ENCODE measurements at regions not wholly inside any gene's neighbourhood (a gene's known extent, or its start where the extent isn't known, plus 50 kb on each side); places are given as distances from the start of the nearest gene placed in this dataset.
"Not testable (repeated sequence)": the region's sequence is repeated elsewhere in the genome, so short reads cannot be mapped to it uniquely, and the experiment has no call there.

DNA sequence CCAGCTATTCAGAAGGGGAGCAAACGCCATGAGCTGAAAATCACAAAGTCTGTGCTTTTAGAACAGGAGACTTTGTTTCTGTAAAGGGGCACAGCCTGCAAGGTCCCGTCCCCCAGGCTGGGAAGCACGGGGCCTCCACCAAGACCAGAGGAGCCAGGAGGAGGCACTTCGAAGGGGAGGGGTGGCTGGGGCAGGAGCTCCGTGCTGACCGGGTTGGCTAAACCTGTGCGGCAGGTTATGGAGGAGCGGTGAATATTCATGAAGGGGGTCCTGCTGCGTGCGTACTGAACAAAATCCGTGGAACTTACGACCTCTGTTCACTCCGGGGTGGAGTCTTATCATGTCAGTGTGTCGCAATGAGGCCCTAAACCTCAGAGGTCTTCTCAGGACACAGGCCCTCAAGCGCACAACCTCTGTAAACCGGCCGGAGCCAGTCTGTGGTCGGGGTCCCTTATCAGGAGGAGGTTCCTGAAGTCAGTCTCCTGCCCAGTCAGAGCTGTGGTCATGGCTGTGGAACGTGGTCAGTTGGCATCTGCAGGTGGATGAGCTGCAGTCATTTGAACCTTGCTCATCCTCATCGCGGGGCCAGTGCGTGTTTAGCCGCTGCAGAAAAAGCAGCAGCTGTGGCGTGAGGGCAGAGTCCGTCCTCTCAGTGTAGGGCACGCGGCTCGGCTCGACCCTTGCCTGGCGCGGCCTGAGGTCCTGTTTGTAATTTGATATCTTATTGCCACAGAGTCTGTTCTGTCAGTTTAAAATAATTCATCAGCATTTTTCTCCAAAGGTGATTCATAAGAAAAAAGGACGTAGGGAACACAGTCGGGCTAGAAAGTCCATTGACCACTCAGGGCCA is 5507.7 kb upstream of the TPTE start:
- not testable (repeated sequence) for H3K27ac Mint-ChIP-seq

DNA sequence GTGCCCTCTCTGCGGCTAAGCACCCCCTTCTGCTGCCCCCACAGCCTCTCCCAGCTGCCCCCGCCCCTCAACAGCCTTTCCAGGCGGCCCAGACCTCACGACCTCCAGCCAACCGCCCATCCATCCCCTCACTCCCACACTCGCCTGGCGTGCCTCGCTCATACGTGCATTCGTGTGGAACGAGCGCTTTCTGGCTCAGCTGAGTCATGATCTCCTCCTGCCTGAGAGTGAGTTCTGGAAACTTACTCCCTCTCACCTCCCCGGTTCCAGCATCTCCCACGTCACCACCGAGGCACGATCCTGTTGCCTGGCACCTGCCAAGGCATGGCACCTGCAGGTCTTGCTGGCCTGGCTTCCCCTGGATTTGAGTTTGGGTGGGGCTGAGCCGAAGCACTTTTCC is 5506.2 kb upstream of the TPTE start:
- not testable (repeated sequence) for H3K4me1 Mint-ChIP-seq, H3K4me3 Mint-ChIP-seq, H3K27ac Mint-ChIP-seq, H3K9me3 Mint-ChIP-seq, H3K36me3 Mint-ChIP-seq, H3K27me3 Mint-ChIP-seq

More for the DNA sequence above, 5507.7 kb upstream of the TPTE start:
- not testable (repeated sequence) for H3K36me3 Mint-ChIP-seq, H3K9me3 Mint-ChIP-seq, H3K4me1 Mint-ChIP-seq, H3K4me3 Mint-ChIP-seq, H3K27me3 Mint-ChIP-seq

DNA sequence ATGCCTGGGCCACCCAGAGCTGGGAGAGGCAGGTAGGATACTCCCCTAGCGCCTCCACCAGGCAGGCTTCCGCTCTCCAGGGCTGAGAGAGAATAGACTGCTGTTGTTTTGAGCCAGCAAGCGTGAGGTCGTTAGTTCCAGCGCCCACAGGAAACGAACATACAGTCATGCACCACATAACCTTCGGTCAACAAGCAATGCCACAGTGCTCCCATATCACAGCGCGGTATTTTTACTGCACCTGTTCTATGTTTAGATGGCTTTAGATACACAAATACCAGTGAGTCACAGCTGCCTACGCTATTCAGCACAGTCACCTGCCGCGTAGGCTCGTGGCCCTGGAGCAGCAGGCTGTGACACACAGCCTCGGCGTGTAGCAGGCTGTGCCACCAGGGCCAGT is 5502.3 kb upstream of the TPTE start:
- H3K27me3 Mint-ChIP-seq, H3K9me3 Mint-ChIP-seq, H3K4me3 Mint-ChIP-seq: not testable (repeated sequence)

DNA sequence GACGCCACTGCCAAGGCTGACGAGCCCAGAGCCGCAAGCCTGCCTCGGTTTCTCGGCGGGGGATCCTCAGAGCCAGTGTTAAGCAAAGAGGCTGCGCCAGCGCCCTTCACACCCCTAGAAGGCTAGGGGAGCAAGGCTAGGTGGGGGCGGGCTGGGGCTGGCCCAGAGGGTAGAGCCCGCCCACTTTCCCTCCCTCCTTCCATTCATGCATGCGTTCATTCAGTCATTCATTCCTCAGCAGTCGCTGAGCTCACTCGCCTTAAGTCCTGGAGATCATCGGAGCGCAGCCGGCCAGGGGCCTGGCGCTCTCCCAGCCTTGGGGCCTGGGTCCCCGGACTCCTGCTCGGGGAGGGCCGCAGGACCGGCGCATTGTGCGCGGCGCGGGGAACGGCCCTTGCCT is 5499.6 kb upstream of the TPTE start:
- H3K27me3 Mint-ChIP-seq, H3K4me1 Mint-ChIP-seq, H3K27ac Mint-ChIP-seq, H3K9me3 Mint-ChIP-seq, H3K36me3 Mint-ChIP-seq, H3K4me3 Mint-ChIP-seq: not testable (repeated sequence)

More for the DNA sequence above, 5502.3 kb upstream of the TPTE start:
- not testable (repeated sequence) for H3K36me3 Mint-ChIP-seq, H3K4me1 Mint-ChIP-seq, H3K27ac Mint-ChIP-seq

DNA sequence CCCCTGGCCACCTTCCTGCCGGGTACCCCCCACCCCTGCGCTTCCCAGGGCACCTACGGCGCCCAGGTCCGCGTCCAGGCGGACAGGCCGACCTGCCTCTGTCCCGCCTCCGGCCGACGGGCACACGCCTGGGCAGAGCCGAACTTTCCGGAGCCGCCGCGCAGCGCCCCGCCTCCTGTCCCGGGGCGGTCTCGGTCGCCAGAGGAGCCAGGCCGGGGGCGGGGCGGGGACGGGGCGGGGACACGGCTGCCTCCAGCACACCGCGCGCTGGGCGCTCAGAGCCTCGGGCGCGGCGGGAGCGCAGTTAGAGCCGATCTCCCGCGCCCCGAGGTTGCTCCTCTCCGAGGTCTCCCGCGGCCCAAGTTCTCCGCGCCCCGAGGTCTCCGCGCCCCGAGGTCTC is 5499.1 kb upstream of the TPTE start:
- not testable (repeated sequence) for H3K27me3 Mint-ChIP-seq, H3K4me1 Mint-ChIP-seq, H3K36me3 Mint-ChIP-seq, H3K4me3 Mint-ChIP-seq, H3K9me3 Mint-ChIP-seq, H3K27ac Mint-ChIP-seq

DNA sequence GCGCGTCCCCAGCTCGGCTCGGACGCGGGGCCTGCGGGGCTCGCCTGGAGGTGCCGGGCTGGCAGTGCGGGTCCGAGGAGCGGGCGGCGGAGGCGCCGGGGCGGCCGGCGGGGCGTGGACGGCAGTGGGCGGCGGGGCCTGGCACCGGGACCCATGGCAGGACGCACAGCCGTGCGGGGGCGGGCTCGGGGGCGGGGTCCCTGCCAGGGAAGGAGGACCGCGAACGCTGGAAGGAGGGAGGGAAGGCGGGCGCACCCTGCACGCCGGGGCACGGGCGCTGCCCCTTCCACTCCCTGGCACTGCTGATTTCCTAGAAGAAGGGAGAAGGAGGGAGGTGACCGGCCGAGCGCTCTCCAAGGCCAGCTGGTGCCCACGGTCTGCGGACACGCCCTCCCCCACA is 5498.6 kb upstream of the TPTE start:
- not testable (repeated sequence) for H3K9me3 Mint-ChIP-seq, H3K4me1 Mint-ChIP-seq, H3K36me3 Mint-ChIP-seq, H3K27me3 Mint-ChIP-seq, H3K27ac Mint-ChIP-seq, H3K4me3 Mint-ChIP-seq

DNA sequence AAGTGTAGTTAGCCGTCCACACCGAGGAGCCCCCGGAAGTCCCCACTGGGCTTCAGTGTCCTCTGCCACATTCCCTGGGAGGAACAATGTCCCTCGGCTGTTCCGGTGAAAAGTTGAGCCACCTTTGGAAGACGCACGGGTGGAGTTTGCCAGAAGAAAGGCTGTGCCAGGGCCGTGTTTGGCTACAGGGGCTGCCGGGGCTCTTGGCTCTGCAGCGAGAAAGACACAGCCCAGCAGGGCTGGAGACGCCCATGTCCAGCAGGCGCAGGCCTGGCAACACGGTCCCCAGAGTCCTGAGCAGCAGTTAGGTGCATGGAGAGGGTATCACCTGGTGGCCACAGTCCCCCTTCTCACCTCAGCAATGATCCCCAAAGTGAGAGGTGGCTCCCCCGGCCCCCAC is 5486.2 kb upstream of the TPTE start:
- H3K36me3 Mint-ChIP-seq, H3K4me3 Mint-ChIP-seq, H3K4me1 Mint-ChIP-seq: not testable (repeated sequence)

DNA sequence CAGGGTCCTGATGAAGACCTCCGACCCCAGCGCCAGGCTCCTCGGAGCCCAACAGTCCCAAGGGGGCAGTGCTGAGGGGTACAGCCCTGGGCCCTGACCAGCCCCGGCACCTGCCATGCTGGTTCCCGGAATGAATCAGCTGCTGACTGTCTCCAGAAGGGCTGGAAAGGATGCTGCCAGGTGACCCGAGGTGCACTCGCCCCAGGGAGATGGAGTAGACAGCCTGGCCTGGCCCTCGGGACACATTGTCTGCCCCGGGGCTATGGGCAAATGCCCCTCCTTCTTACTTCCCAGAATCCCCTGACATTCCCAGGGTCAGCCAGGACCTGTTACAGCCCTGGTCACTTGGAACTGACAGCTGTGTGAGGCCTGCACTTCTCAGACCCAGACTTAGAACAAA is 5485.8 kb upstream of the TPTE start:
- H3K4me3 Mint-ChIP-seq, H3K27me3 Mint-ChIP-seq, H3K36me3 Mint-ChIP-seq, H3K9me3 Mint-ChIP-seq, H3K4me1 Mint-ChIP-seq, H3K27ac Mint-ChIP-seq: not testable (repeated sequence)

More for the DNA sequence above, 5486.2 kb upstream of the TPTE start:
- not testable (repeated sequence) for H3K27me3 Mint-ChIP-seq, H3K9me3 Mint-ChIP-seq, H3K27ac Mint-ChIP-seq

DNA sequence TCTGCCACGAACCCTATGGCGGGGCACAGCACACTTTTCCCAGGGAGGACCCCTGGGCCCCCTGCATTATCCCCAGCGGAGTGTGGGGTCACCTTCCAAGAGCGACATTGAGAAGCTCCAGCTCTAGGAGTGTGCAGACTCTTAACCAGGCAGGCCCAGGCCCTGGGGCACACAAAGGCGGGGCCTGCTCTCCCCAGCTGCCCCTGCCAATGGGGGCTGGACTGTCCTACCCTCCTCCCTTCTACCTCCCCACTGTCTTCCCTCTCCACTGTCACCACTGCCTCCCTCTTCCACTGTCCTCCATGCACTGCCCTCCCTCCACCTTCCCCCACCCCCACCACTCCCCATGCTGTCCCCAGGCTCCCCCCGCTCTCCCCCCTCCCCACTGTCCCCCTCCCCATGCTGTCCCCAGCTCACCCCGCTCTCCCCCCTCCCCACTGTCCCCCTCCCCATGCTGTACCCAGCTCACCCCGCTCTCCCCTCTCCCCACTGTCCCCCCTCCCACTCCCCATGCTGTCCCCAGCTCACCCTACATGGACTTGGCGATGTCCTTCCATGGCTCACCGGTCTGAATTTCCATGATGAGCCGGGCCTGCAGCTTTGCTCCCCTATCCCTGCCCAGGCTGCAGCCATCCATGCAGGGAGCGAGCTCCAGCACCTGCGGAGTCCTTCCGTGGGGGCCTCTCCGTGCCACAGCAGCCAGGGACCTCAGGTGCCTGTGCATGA is 5483.6 kb upstream of the TPTE start:
- not testable (repeated sequence) for H3K9me3 Mint-ChIP-seq, H3K4me3 Mint-ChIP-seq, H3K27ac Mint-ChIP-seq, H3K4me1 Mint-ChIP-seq, H3K36me3 Mint-ChIP-seq, H3K27me3 Mint-ChIP-seq

DNA sequence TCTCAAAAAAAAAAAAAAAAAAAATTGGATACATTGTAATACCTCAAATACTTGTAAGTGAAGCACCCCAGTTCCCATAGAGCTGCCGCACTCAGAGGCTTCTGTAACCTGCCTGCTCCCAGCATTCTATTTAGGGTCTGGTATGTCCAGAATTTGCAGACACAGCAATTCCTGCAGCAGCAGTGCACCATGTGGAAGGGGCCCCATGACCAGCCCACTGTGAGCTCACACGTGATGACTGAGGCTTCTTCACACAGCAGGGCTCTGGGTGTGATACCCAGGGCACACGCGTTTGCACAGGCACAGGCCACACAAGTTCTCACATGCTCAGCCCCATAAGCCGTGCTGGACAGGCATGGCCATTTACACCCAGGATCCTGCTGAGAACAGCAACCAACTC is 5481.5 kb upstream of the TPTE start:
- H3K4me1 Mint-ChIP-seq, H3K27me3 Mint-ChIP-seq, H3K36me3 Mint-ChIP-seq: not testable (repeated sequence)

DNA sequence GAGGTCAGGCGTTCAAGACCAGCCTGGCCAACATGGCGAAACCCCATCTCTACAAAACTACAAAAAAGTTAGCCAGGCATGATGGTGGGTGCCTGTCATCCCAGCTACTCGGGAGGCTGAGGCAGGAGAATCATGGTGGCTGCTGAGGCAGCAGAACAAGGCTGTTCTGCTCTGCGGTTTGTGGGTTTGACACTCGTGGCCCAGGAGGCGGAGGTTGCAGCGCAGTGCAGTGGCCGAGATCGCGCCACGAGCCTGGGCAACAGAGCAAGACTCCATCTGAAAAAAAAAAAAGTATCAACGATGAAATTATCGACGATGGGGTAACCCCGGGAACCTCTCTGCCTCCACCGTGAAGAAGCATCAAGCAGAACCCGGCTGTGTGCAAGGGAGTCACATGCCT is 5478.8 kb upstream of the TPTE start:
- H3K27ac Mint-ChIP-seq, H3K4me1 Mint-ChIP-seq, H3K9me3 Mint-ChIP-seq, H3K27me3 Mint-ChIP-seq, H3K4me3 Mint-ChIP-seq, H3K36me3 Mint-ChIP-seq: not testable (repeated sequence)

More for the DNA sequence above, 5481.5 kb upstream of the TPTE start:
- not testable (repeated sequence) for H3K4me3 Mint-ChIP-seq, H3K27ac Mint-ChIP-seq, H3K9me3 Mint-ChIP-seq

DNA sequence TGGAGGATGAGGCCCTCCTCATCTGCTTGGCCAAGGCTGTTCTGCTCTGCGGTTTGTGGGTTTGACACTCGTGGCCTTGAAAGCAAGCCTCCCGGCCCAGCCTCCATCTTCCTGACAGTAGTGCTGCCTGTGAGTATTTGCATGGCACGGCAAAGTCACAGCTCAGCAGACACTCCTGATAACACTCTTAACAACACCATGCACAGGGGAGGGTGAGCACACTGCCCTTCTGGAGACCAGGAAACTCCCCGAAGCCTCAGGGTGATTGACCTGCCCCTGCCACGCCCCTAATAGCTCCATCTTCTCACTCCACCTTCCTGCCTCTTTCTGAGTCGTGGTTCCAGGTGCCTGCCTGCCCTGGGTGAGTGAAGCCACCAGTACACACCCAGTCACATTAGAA is 5476.6 kb upstream of the TPTE start:
- not testable (repeated sequence) for H3K4me3 Mint-ChIP-seq, H3K27ac Mint-ChIP-seq, H3K36me3 Mint-ChIP-seq

DNA sequence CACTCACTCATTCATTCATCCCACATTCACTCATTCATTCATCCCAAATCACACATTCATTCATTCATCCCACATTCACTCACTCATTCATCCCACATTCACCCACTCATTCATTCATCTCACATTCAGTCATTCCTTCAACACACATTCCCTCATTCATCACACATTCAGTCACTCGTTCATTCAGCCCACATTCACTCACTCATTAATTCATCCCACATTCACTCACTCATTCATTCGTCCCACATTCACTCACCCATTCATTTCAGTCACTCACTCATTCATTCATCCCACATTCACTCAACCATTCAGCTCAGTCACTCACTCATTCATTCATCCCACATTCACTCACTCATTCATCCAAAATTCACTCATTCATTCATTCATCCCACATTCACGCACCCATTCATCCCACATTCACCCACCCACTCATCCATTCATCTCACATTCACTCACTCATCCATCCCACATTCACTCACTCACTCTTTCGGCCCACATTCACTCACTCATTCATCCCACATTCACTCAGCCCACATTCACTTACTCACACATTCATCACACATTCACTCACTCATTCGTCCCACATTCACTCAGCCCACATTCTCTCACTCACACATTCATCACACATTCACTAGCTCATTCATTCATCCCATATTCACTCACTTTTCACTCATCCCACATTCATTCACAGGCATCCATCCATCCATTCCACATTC is 5469.9 kb upstream of the TPTE start:
- H3K36me3 Mint-ChIP-seq, H3K27me3 Mint-ChIP-seq, H3K4me3 Mint-ChIP-seq, H3K4me1 Mint-ChIP-seq, H3K9me3 Mint-ChIP-seq: not testable (repeated sequence)
- H3K27ac Mint-ChIP-seq, result peak overlapping the region; percentile 89

More for the DNA sequence above, 5476.6 kb upstream of the TPTE start:
- not testable (repeated sequence) for H3K9me3 Mint-ChIP-seq, H3K27me3 Mint-ChIP-seq, H3K4me1 Mint-ChIP-seq

DNA sequence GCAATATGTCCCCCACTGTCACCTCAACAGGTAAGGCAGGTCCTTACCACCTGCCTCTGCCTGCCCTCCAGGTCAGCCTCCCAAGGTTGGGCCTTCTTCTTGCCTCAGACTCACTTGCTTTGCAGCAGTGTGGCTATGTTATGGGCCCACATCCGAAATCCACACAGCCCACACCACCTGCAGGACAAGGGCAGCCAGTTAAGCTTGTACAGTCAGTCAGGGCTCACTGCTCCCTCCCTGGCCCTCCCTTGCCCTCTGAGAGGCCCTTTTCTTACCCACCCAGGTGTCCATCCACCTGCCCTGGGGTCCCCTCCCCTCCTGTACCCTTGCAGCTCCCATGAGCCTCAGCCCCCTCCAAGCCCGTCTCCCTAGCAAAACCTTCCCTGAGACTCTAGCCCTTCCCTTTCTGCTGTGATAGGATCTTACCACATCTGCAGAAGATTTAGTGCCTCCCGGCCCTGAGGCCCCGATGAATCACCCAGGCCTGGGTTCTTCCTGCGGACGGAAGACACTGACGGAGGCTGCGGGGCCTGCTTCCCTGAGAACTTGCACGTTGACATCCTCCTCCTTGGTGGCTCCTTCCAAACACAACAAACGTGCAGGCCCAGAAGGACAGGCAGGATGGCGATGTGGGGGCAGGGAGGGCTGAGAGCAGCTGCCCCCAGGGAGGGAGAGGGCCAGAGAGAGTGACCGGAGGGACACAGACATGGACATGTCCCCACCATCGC is 5466.2 kb upstream of the TPTE start:
- not testable (repeated sequence) for H3K9me3 Mint-ChIP-seq, H3K27me3 Mint-ChIP-seq, H3K4me3 Mint-ChIP-seq, H3K36me3 Mint-ChIP-seq, H3K27ac Mint-ChIP-seq, H3K4me1 Mint-ChIP-seq

DNA sequence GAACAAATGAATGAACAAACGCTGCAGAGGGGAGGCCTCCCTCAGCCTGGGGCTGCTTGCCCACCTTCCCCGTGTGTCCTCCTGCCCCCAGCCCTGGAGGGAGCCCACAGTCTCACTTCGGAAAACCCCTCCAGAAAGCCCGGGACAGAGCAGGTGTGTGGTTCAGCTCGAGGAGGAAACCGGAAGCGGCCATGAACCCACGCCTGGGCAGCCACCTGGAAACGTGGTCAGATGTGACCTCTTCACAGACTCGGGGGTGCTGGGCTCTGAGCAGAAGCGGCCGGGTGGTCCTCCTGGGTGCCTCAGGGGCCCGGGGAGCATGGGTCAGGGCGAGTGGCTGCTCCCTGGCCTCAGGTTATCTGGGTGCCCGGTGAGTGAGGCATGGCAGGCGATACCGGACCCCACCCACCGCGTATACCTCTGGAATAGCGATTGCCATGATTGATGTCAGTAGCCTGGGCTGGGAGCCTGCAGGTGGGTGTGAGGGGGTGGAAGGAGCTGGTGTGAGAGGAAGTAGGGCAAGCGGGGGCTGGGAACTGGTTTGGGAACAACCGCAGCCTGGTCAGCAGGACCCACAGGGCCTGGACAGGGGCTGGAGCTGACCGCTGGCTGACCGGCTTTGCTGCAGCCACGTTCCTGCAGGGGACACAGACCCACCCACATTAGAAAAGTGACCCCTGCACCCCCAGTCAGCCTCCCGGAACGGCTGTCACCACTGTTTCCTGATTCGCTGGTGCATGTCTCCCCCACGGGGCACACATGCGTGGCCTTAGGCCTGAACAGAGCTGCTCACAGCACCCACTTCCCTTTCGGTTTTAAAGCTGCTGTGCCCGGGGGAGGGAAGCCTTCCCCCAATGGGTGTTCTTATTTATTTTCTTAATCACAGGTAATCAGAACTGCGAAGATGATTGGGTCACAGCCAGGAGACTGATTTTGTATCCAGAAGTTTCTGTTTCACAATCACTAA is 5465.1 kb upstream of the TPTE start:
- H3K9me3 Mint-ChIP-seq, H3K27me3 Mint-ChIP-seq, H3K4me3 Mint-ChIP-seq, H3K36me3 Mint-ChIP-seq, H3K27ac Mint-ChIP-seq, H3K4me1 Mint-ChIP-seq: not testable (repeated sequence)
